Upper lobe of left lung (tissue), 4 donors: ENCODE measurements at regions not wholly inside any gene's neighbourhood (a gene's known extent, or its start where the extent isn't known, plus 50 kb on each side); places are given as distances from the start of the nearest gene placed in this dataset.
A peak's percentile ranks its signal among the peaks of the same experiment; 100 is the strongest.
"Not testable (repeated sequence)": the region's sequence is repeated elsewhere in the genome, so short reads cannot be mapped to it uniquely, and the experiment has no call there.

Experiments used
- CTCF ChIP-seq, 6 experiments: fragments of 450-650 bp in 4 of 6; fragments of 200-600 bp in 2 of 6; sonication (generic) in 2 of 6; IDR thresholded peaks; one replicate each; pipeline ENCODE4 v1.5.1; 2016 to 2019; ENCODE audit warnings: antibody characterized with exemption in 6 of 6
- POLR2AphosphoS5 ChIP-seq, 2 donors: sonication (generic); formaldehyde crosslinking; IDR thresholded peaks; one replicate each; pipeline ENCODE4 v1.5.1; 2017; ENCODE audit warnings: antibody characterized with exemption in 2 of 2

GRCh38 chrX:89757767-89758166, 163.9 kb upstream of the TGIF2LX start:
- peak in 4 of 6 experiments; percentile 23 to 50 (median 38) for TF ChIP-seq CTCF (IDR thresholded peaks at IDR 0.05)
- not testable (repeated sequence) for TF ChIP-seq POLR2AphosphoS5 (IDR thresholded peaks at IDR 0.05)
